ENCODE measurements at regions not wholly inside any gene's neighbourhood (a gene's known extent, or its start where the extent isn't known, plus 50 kb on each side); places are given as distances from the start of the nearest gene placed in this dataset.

DNA sequence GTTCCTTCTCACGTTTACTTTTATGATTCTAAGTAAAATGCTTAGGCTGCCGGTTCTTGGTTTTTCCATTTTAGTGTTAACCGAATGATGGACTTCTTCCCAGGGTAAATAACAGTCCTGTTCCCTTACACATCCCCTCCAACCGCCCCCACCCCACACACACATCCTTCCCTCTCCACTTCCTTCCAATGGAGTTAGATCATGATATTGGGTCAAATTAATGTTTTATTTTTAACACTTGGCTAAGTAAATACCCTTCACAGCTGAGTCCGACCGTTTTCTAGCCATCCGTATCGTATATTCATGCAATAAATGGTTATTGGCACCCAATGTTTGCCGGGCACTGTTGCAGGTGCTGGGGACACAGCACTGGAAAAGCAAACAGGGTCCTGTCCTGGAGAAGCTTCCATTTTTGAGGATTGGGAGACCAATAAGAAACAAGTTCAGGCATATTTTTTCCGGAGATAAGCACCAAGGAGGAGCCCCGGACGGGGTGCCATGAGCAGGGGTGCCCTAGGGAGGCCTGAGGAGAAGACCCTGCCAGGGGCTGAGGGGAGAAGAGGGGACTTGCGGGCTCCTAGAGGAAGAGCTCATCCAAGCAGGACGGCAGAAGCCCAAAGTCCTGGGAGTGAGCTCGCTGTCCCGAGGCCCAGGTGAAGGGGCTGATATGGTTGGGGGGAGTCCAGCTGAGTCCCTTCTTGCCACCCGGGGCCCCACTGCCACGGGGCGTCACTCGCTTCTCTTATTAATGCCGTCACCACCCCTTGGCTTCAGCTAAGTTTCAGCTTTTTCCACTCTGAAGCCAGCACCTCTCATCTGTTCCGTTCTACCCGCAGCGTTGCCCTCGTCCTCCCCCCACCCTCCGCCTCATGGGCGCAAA, 126.0 kb upstream of the RET start:
- TF ChIP-seq, protein P1, sequence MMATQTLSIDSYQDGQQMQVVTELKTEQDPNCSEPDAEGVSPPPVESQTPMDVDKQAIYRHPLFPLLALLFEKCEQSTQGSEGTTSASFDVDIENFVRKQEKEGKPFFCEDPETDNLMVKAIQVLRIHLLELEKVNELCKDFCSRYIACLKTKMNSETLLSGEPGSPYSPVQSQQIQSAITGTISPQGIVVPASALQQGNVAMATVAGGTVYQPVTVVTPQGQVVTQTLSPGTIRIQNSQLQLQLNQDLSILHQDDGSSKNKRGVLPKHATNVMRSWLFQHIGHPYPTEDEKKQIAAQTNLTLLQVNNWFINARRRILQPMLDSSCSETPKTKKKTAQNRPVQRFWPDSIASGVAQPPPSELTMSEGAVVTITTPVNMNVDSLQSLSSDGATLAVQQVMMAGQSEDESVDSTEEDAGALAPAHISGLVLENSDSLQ (IDR thresholded peaks at IDR 0.05), result no peak
- TF ChIP-seq BHLHE40 (IDR thresholded peaks at IDR 0.05; ENCODE audit: borderline replicate concordance) (no peak), FOXK2 (IDR thresholded peaks at IDR 0.05) (no peak), HDGF (IDR thresholded peaks at IDR 0.05; ENCODE audit: borderline replicate concordance) (no peak), CTBP1 (IDR thresholded peaks at IDR 0.05; ENCODE audit: borderline replicate concordance) (no peak)

All from HEK293T (cell line).